Karpas-422 (cell line): ENCODE measurements at regions not wholly inside any gene's neighbourhood (a gene's known extent, or its start where the extent isn't known, plus 50 kb on each side); places are given as distances from the start of the nearest gene placed in this dataset.
"Not testable (repeated sequence)": the region's sequence is repeated elsewhere in the genome, so short reads cannot be mapped to it uniquely, and the experiment has no call there.

ENCODE experiments used
- DNase-seq: peaks from one replicate; pipeline ENCODE4 v3.0.0-alpha.2; 2015
- H2AFZ ChIP-seq: fragments of 200-600 bp; sonication (generic); 2 replicates; pipeline ENCODE4 v1.6.1; 2014; ENCODE audit warnings: antibody characterized with exemption, low read length, mixed read lengths
- H3K27ac ChIP-seq: fragments of 200-600 bp; sonication (generic); 2 replicates; pipeline ENCODE4 v1.5.1; 2014; ENCODE audit warnings: mild to moderate bottlenecking, low read length, moderate library complexity
- H3K27me3 ChIP-seq: fragments of 200-600 bp; sonication (generic); 2 replicates; pipeline ENCODE4 v1.6.1; 2014; ENCODE audit warnings: low read length, mixed read lengths
- H3K36me3 ChIP-seq: fragments of 200-600 bp; sonication (generic); 2 replicates; pipeline ENCODE4 v1.6.1; 2014; ENCODE audit warnings: low read length, mixed read lengths; ENCODE audit not compliant: insufficient read depth
- H3K4me1 ChIP-seq: fragments of 200-600 bp; sonication (generic); 2 replicates; pipeline ENCODE4 v1.6.1; 2014; ENCODE audit warnings: mild to moderate bottlenecking, low read length, mixed read lengths
- H3K4me2 ChIP-seq: fragments of 200-600 bp; sonication (generic); 2 replicates; pipeline ENCODE4 v1.6.1; 2014; ENCODE audit warnings: low read length, low read depth, mild to moderate bottlenecking; ENCODE audit not compliant: poor library complexity, severe bottlenecking
- H3K4me3 ChIP-seq: fragments of 200-600 bp; sonication (generic); 2 replicates; pipeline ENCODE4 v1.5.1; 2014; ENCODE audit warnings: mild to moderate bottlenecking, antibody characterized with exemption, low read length, mixed read lengths
- H3K79me2 ChIP-seq: fragments of 200-600 bp; sonication (generic); 2 replicates; pipeline ENCODE4 v1.6.1; 2014; ENCODE audit warnings: mild to moderate bottlenecking, low read length, mixed read lengths
- H3K9ac ChIP-seq: fragments of 200-600 bp; sonication (generic); 2 replicates; pipeline ENCODE4 v1.6.0; 2014; ENCODE audit warnings: low read length
- H3K9me2 ChIP-seq: fragments of 200-600 bp; sonication (generic), shearing (Covaris generic); replicated peaks from 2 replicates; pipeline ENCODE4 v1.6.0; 2014; ENCODE audit warnings: mild to moderate bottlenecking, low read length, moderate library complexity; ENCODE audit not compliant: insufficient read depth
- H3K9me3 ChIP-seq: fragments of 300-700, 200-600 bp; sonication (generic); 2 replicates; pipeline ENCODE4 v1.6.1; 2014; ENCODE audit warnings: low read length, mixed read lengths
- H4K20me1 ChIP-seq: fragments of 200-600 bp; sonication (generic); 2 replicates; pipeline ENCODE4 v1.6.1; 2014; ENCODE audit warnings: mild to moderate bottlenecking, antibody characterized with exemption, low read length, low read depth; ENCODE audit not compliant: insufficient read depth

DNA sequence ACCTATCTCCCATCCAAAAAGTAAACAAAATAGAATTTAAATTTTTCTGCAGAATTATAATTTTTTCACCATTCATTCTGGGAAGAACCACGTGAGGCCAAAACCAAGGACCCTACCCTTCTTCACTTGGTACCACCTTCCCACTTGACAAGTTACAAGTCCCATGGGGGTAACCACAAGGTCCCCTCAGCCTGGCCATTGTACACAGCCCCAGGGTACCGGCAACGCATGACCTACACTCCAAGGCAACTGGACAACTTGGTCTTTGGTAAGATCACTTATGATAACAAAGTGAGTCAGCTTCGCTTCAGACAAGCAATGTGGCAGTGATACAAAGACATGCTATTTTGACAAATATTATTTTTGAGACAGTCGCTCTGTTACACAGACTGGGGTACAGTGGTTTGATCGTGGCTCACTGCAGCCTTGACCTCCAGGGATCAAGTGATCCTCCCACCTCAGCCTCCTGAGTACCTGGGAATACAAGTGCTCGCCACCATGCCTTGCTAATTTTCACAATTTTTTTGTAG, 70.5 kb upstream of the PDPR start:
- not testable (repeated sequence) for H3K4me2 ChIP-seq, H3K27ac ChIP-seq, H2AFZ ChIP-seq, H4K20me1 ChIP-seq, H3K9ac ChIP-seq, H3K79me2 ChIP-seq, H3K36me3 ChIP-seq, H3K4me1 ChIP-seq, DNase-seq, H3K4me3 ChIP-seq, H3K9me3 ChIP-seq, H3K9me2 ChIP-seq, H3K27me3 ChIP-seq

DNA sequence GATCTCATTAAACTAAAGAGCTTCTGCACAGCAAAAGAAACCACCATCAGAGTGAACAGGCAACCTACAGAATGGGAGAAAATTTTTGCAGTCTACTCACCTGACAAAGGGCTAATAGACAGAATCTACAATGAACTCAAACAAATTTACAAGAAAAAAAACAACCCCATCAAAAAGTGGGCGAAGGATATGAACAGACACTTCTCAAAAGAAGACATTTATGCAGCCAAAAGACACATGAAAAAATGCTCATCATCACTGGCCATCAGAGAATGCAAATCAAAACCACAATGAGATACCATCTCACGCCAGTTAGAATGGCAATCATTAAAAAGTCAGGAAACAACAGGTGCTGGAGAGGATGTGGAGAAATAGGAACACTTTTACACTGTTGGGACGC, 67.6 kb upstream of the PDPR start:
- H3K4me1 ChIP-seq, H3K4me2 ChIP-seq, H3K79me2 ChIP-seq, H3K4me3 ChIP-seq, H3K9me2 ChIP-seq, H2AFZ ChIP-seq, H3K9me3 ChIP-seq, H3K27ac ChIP-seq, H3K36me3 ChIP-seq, H3K9ac ChIP-seq, H3K27me3 ChIP-seq, H4K20me1 ChIP-seq, DNase-seq: not testable (repeated sequence)

GRCh38 chr16:70048083-70048482, 66.0 kb upstream of the PDPR start:
- H4K20me1 ChIP-seq, H3K4me3 ChIP-seq, H2AFZ ChIP-seq, DNase-seq, H3K79me2 ChIP-seq, H3K9me2 ChIP-seq, H3K9me3 ChIP-seq, H3K27me3 ChIP-seq, H3K9ac ChIP-seq, H3K36me3 ChIP-seq, H3K27ac ChIP-seq, H3K4me2 ChIP-seq, H3K4me1 ChIP-seq: not testable (repeated sequence)

DNA sequence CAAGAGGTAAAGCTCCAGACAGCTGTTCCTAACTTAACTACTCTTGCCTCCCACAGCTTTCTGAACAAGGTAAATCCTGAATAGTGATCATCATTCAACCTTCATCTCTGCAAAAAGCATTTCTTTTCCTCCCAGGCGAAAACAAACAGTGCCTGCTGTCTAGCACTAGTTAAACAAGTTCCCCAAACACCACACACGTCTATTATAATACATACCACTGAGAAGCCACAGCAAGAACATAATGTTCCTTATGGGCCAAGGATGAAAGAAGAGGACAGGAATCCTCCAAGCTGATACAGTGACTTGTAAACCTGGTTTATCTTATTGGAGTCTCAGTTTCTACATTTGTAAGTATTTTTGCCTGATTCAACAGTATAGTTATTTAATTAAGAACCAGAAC, 56.1 kb upstream of the PDPR start:
- H3K79me2 ChIP-seq = peaks cover 22% of the 10 kb centered on the region
- H2AFZ ChIP-seq, H3K27ac ChIP-seq, H3K36me3 ChIP-seq, H3K4me1 ChIP-seq, H3K4me2 ChIP-seq, H3K9ac ChIP-seq, H4K20me1 ChIP-seq, DNase-seq, H3K4me3 ChIP-seq, H3K9me3 ChIP-seq, H3K9me2 ChIP-seq, H3K27me3 ChIP-seq: not testable (repeated sequence)

DNA sequence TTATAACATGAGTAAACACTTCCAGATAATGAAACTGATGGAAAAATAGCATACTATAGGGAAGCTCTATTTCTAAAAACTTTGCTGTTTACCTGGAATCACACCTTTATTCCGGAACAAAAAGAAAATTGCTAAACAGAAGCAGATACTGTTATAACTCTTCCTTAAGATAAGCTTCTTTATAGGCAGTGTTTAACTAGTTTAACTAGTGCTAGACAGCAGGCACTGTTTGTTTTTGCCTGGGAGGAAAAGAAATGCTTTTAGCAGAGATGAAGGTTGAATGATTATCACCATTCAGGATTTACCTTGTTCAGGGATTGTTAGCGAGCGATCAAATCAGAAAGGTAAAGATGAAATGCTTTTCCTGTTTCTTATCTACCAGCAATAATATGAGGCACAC, 54.7 kb upstream of the PDPR start:
- not testable (repeated sequence) for H3K36me3 ChIP-seq, H3K9me3 ChIP-seq, H3K27ac ChIP-seq, H2AFZ ChIP-seq, H4K20me1 ChIP-seq, H3K4me3 ChIP-seq, H3K9ac ChIP-seq, DNase-seq, H3K4me2 ChIP-seq, H3K27me3 ChIP-seq, H3K9me2 ChIP-seq
- H3K79me2 ChIP-seq = peaks cover 27% of the 10 kb centered on the region
- H3K4me1 ChIP-seq = peaks cover 20% of the 10 kb centered on the region

DNA sequence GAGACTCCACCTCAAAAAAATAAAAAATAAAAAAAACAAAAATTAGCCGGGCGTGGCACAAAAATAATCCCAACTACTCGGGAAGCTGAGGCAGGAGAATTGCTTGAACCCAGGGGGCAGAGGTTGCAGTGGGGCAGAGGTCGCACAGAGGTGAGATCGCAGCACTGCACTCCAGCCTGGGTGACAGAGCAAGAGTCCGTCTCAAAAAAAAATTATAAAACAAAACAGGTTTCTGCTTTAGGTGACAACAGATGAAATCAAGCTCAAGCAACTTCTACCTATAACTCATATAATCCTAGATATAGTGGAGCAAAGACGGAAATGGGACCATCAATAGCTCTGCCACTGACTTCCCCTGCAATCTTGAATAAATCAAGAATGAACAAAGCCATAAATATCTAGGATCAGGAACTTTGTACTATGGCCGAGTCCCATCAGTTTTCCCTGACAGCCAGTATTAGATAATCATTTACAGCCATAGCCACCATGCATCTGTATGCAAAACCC, 53.6 kb upstream of the PDPR start:
- not testable (repeated sequence) for H3K9me3 ChIP-seq, H3K4me2 ChIP-seq, H3K9ac ChIP-seq, H3K4me3 ChIP-seq, H4K20me1 ChIP-seq, H2AFZ ChIP-seq, H3K27me3 ChIP-seq, H3K9me2 ChIP-seq, H3K27ac ChIP-seq, DNase-seq, H3K36me3 ChIP-seq
- H3K4me1 ChIP-seq = peaks cover 26% of the 10 kb centered on the region
- peaks cover 23% of the 10 kb centered on the region for H3K79me2 ChIP-seq

- H3K27me3 ChIP-seq, H2AFZ ChIP-seq, H3K36me3 ChIP-seq, DNase-seq, H3K9ac ChIP-seq, H4K20me1 ChIP-seq, H3K27ac ChIP-seq, H3K9me3 ChIP-seq, H3K9me2 ChIP-seq, H3K4me3 ChIP-seq: not testable (repeated sequence)
- peak overlapping the region; percentile 11 for H3K4me2 ChIP-seq
- H3K4me1 ChIP-seq = peaks cover 27% of the 10 kb centered on the region
- H3K79me2 ChIP-seq = peaks cover 23% of the 10 kb centered on the region
Observed at GRCh38 chr16:70061671-70062218, 52.4 kb upstream of the PDPR start.

DNA sequence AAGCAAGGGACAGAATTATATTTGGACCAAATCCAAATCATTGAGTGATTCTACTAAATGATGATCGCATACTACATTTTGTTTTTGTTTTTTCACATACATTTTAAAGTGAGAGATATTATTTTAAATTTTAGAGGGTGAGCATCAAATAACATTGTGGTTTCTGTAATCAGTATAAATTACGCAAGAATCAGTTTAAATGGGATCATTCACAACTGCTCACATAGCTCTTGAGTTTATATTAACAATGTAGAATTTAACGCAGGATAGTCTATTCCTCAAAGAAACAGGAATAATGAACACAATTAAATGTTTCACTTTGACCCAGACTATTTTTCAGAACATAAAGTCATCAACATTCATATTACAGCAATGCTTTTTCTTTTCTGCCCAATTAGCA, 51.2 kb upstream of the PDPR start:
- not testable (repeated sequence) for H3K9ac ChIP-seq, DNase-seq, H3K27me3 ChIP-seq, H4K20me1 ChIP-seq, H3K27ac ChIP-seq, H3K9me2 ChIP-seq, H3K36me3 ChIP-seq, H3K4me2 ChIP-seq, H2AFZ ChIP-seq, H3K9me3 ChIP-seq, H3K4me3 ChIP-seq
- Histone ChIP-seq H3K4me1 (peaks cover 30% of the 10 kb centered on the region), H3K79me2 (peaks cover 21% of the 10 kb centered on the region; the same call in 1 of the 2 replicates)
